Activated T-helper 1 cell treated with anti-CD3 and anti-CD28 coated beads, Interleukin-12 subunit alpha, Interleukin-12 subunit beta, Interleukin-2, Interleukin-4 antibody, amounts not matched to agents 30 ng/mL and 10 ng/mL and 1 ng/mL, durations not matched to agents 14 hours and 24 hours and 36 hours (primary cell): ENCODE measurements at regions not wholly inside any gene's neighbourhood (a gene's known extent, or its start where the extent isn't known, plus 50 kb on each side); places are given as distances from the start of the nearest gene placed in this dataset.

Source experiments
- DNase-seq: peaks from one replicate; pipeline ENCODE4 v3.0.0; 2021; ENCODE audit warnings: low spot score
- H3K27ac Mint-ChIP-seq: one replicate; pipeline ENCODE4 v1.8.0; 2021; ENCODE audit warnings: mild to moderate bottlenecking, mixed read lengths
- H3K27me3 Mint-ChIP-seq: one replicate; pipeline ENCODE4 v1.8.0; 2022; ENCODE audit warnings: mild to moderate bottlenecking, moderate library complexity, mixed read lengths; ENCODE audit not compliant: insufficient read depth
- H3K36me3 Mint-ChIP-seq: one replicate; pipeline ENCODE4 v1.8.0; 2021; ENCODE audit warnings: low read depth, mixed read lengths
- H3K4me1 Mint-ChIP-seq: one replicate; pipeline ENCODE4 v1.8.0; 2021; ENCODE audit warnings: low read depth, mixed read lengths
- H3K4me3 Mint-ChIP-seq: one replicate; pipeline ENCODE4 v1.8.0; 2021; ENCODE audit warnings: mild to moderate bottlenecking, moderate library complexity, mixed read lengths
- H3K9me3 Mint-ChIP-seq: one replicate; pipeline ENCODE4 v1.8.0; 2021; ENCODE audit warnings: mixed read lengths
- intact Hi-C: fragments of 100-400 bp; cut with micrococcal nuclease; formaldehyde crosslinking; loops from one replicate; pipeline ENCODE4 v1.15.1; 2024

- H3K36me3 Mint-ChIP-seq: no peaks in the 10 kb centered on the region
- H3K27ac Mint-ChIP-seq: no peak overlapping the region
- peaks cover 3% of the 10 kb centered on the region for H3K9me3 Mint-ChIP-seq
- intact Hi-C loops: no loop called here
- no peaks in the 10 kb centered on the region for H3K4me1 Mint-ChIP-seq
- no peak overlapping the region for H3K4me3 Mint-ChIP-seq
- DNase-seq: no peak
- no peaks in the 10 kb centered on the region for H3K27me3 Mint-ChIP-seq
These were observed 765.1 kb upstream of the FBXO33 start for GRCh38 chr14:40197344-40197743.

- no peaks in the 10 kb centered on the region for H3K36me3 Mint-ChIP-seq
- intact Hi-C loops: no loop called here
- H3K4me1 Mint-ChIP-seq: no peaks in the 10 kb centered on the region
- no peak overlapping the region for H3K27ac Mint-ChIP-seq
- no peak overlapping the region for H3K4me3 Mint-ChIP-seq
- DNase-seq: no peak
- peaks cover 3% of the 10 kb centered on the region for H3K9me3 Mint-ChIP-seq
- no peaks in the 10 kb centered on the region for H3K27me3 Mint-ChIP-seq
These were observed 755.8 kb upstream of the FBXO33 start for GRCh38 chr14:40188006-40188405.

GRCh38 chr14:40164083-40164482, 731.9 kb upstream of the FBXO33 start:
- Mint-ChIP-seq H3K9me3 (peaks cover 29% of the 10 kb centered on the region), H3K27ac (no peak overlapping the region), H3K4me3 (no peak overlapping the region), H3K4me1 (no peaks in the 10 kb centered on the region), H3K27me3 (peaks cover 1% of the 10 kb centered on the region), H3K36me3 (no peaks in the 10 kb centered on the region)
- DNase-seq: no peak
- intact Hi-C loops: no loop called here

- DNase-seq: no peak
- Mint-ChIP-seq H3K27ac (no peak overlapping the region), H3K4me1 (no peaks in the 10 kb centered on the region), H3K4me3 (no peak overlapping the region), H3K9me3 (peaks cover 17% of the 10 kb centered on the region), H3K36me3 (no peaks in the 10 kb centered on the region), H3K27me3 (no peaks in the 10 kb centered on the region)
- intact Hi-C loops: loop anchor here (1.0 kb wide), 1 partner anchor 10 kb away; no protein-coding TSS in a partner anchor
These were observed 707.4 kb upstream of the FBXO33 start for GRCh38 chr14:40139657-40140056.

GRCh38 chr14:40133463-40133862, 701.2 kb upstream of the FBXO33 start:
- Mint-ChIP-seq H3K27me3 (no peaks in the 10 kb centered on the region), H3K9me3 (peaks cover 30% of the 10 kb centered on the region), H3K36me3 (no peaks in the 10 kb centered on the region), H3K4me3 (no peak overlapping the region), H3K27ac (no peak overlapping the region), H3K4me1 (no peaks in the 10 kb centered on the region)
- intact Hi-C loops: no loop called here
- DNase-seq: no peak

GRCh38 chr14:40129159-40129558, 696.9 kb upstream of the FBXO33 start:
- H3K36me3 Mint-ChIP-seq: no peaks in the 10 kb centered on the region

GRCh38 chr14:40123816-40124215, 691.6 kb upstream of the FBXO33 start:
- no peaks in the 10 kb centered on the region for H3K4me1 Mint-ChIP-seq
- no peak overlapping the region for H3K4me3 Mint-ChIP-seq
- intact Hi-C loops: no loop called here
- no peaks in the 10 kb centered on the region for H3K27me3 Mint-ChIP-seq
- no peak overlapping the region for H3K27ac Mint-ChIP-seq
- peaks cover 7% of the 10 kb centered on the region for H3K9me3 Mint-ChIP-seq
- no peak for DNase-seq
- H3K36me3 Mint-ChIP-seq: no peaks in the 10 kb centered on the region

More at GRCh38 chr14:40129159-40129558, 696.9 kb upstream of the FBXO33 start:
- peaks cover 16% of the 10 kb centered on the region for H3K9me3 Mint-ChIP-seq
- intact Hi-C loops: no loop called here
- no peaks in the 10 kb centered on the region for H3K4me1 Mint-ChIP-seq
- H3K4me3 Mint-ChIP-seq: no peak overlapping the region
- no peaks in the 10 kb centered on the region for H3K27me3 Mint-ChIP-seq
- H3K27ac Mint-ChIP-seq: no peak overlapping the region
- no peak for DNase-seq

GRCh38 chr14:40122968-40123648, 690.9 kb upstream of the FBXO33 start:
- H3K4me1 Mint-ChIP-seq: no peaks in the 10 kb centered on the region
- intact Hi-C loops: no loop called here

GRCh38 chr14:40119765-40120164, 687.5 kb upstream of the FBXO33 start:
- no peak for DNase-seq
- no peak overlapping the region for H3K27ac Mint-ChIP-seq
- H3K9me3 Mint-ChIP-seq: peaks cover 15% of the 10 kb centered on the region
- intact Hi-C loops: no loop called here
- H3K4me3 Mint-ChIP-seq: no peak overlapping the region
- no peaks in the 10 kb centered on the region for H3K4me1 Mint-ChIP-seq
- no peaks in the 10 kb centered on the region for H3K27me3 Mint-ChIP-seq
- no peaks in the 10 kb centered on the region for H3K36me3 Mint-ChIP-seq

More at GRCh38 chr14:40122968-40123648, 690.9 kb upstream of the FBXO33 start:
- no peak overlapping the region for H3K27ac Mint-ChIP-seq
- H3K9me3 Mint-ChIP-seq: peaks cover 5% of the 10 kb centered on the region
- no peaks in the 10 kb centered on the region for H3K36me3 Mint-ChIP-seq
- H3K4me3 Mint-ChIP-seq: no peak overlapping the region
- no peaks in the 10 kb centered on the region for H3K27me3 Mint-ChIP-seq
- DNase-seq: no peak

- H3K9me3 Mint-ChIP-seq: peaks cover 15% of the 10 kb centered on the region
- no peak overlapping the region for H3K4me3 Mint-ChIP-seq
- no peaks in the 10 kb centered on the region for H3K4me1 Mint-ChIP-seq
- no peaks in the 10 kb centered on the region for H3K27me3 Mint-ChIP-seq
- intact Hi-C loops: no loop called here
- H3K27ac Mint-ChIP-seq: no peak overlapping the region
- no peaks in the 10 kb centered on the region for H3K36me3 Mint-ChIP-seq
- DNase-seq: no peak
These were observed 687.1 kb upstream of the FBXO33 start for GRCh38 chr14:40119321-40119720.

GRCh38 chr14:40115583-40115982, 683.4 kb upstream of the FBXO33 start:
- intact Hi-C loops: no loop called here
- peaks cover 18% of the 10 kb centered on the region for H3K9me3 Mint-ChIP-seq
- no peak overlapping the region for H3K27ac Mint-ChIP-seq
- no peak for DNase-seq
- no peak overlapping the region for H3K4me3 Mint-ChIP-seq
- H3K36me3 Mint-ChIP-seq: no peaks in the 10 kb centered on the region
- H3K27me3 Mint-ChIP-seq: no peaks in the 10 kb centered on the region
- H3K4me1 Mint-ChIP-seq: no peaks in the 10 kb centered on the region

GRCh38 chr14:40113671-40114070, 681.4 kb upstream of the FBXO33 start:
- H3K4me1 Mint-ChIP-seq: no peaks in the 10 kb centered on the region
- H3K4me3 Mint-ChIP-seq: no peak overlapping the region
- no peaks in the 10 kb centered on the region for H3K36me3 Mint-ChIP-seq
- intact Hi-C loops: no loop called here
- no peaks in the 10 kb centered on the region for H3K27me3 Mint-ChIP-seq
- no peak for DNase-seq
- H3K27ac Mint-ChIP-seq: no peak overlapping the region
- H3K9me3 Mint-ChIP-seq: peaks cover 28% of the 10 kb centered on the region

GRCh38 chr14:40100544-40101196, 668.4 kb upstream of the FBXO33 start:
- intact Hi-C loops: no loop called here

More at GRCh38 chr14:40100544-40101196, 668.4 kb upstream of the FBXO33 start:
- Mint-ChIP-seq H3K27ac (no peak overlapping the region), H3K9me3 (peaks cover 22% of the 10 kb centered on the region), H3K36me3 (no peaks in the 10 kb centered on the region), H3K27me3 (no peaks in the 10 kb centered on the region), H3K4me3 (no peak overlapping the region), H3K4me1 (no peaks in the 10 kb centered on the region)
- DNase-seq: no peak
